IMR-90 (cell line): ENCODE measurements at regions not wholly inside any gene's neighbourhood (a gene's known extent, or its start where the extent isn't known, plus 50 kb on each side); places are given as distances from the start of the nearest gene placed in this dataset.
"Not testable (repeated sequence)": the region's sequence is repeated elsewhere in the genome, so short reads cannot be mapped to it uniquely, and the experiment has no call there.

Experiments
- ATAC-seq: fragments of 200-7000 bp; cut with Tn5 transposase; 2 replicates; pipeline ENCODE4 v1.9.1; 2020; ENCODE audit warnings: low read depth, mild to moderate bottlenecking, moderate library complexity
- BruUV-seq: library from RNA; stranded (reverse); fragments of 400-500 nt; replicated peaks from 2 replicates; lab custom pipeline; 2021; lab: Mats Ljungman, UMichigan
- CTCF ChIA-PET: fragments of 300-600 bp; formaldehyde crosslinking; extraction: SDS; loops from one replicate; lab custom pipeline; 2021; ENCODE audit warnings: antibody characterized with exemption; lab: Yijun Ruan, JAX
- POLR2A ChIA-PET: fragments of 300-600 bp; sonication (Branson Sonifier 250); formaldehyde crosslinking; loops from one replicate; lab custom pipeline; 2022; ENCODE audit warnings: antibody characterized with exemption; ENCODE audit not compliant: unreplicated experiment; lab: Charles Lee
- DNase-seq: peaks from one replicate; pipeline ENCODE4 v3.0.0; 2013
- H2AFZ ChIP-seq: replicated peaks from 2 replicates; pipeline ENCODE3; 2013; ENCODE audit warnings: low read length, mild to moderate bottlenecking; ENCODE audit not compliant: poor library complexity
- H2AK5ac ChIP-seq: 2 replicates; pipeline ENCODE4 v1.6.1; 2013; ENCODE audit warnings: low read depth, low read length, inconsistent platforms
- H2AK9ac ChIP-seq: replicated peaks from 2 replicates; pipeline ENCODE3; 2013; ENCODE audit warnings: mild to moderate bottlenecking, low read depth, low read length, moderate library complexity; ENCODE audit not compliant: poor library complexity
- H2BK120ac ChIP-seq: 2 replicates; pipeline ENCODE4 v1.6.1; 2013; ENCODE audit warnings: low read depth, low read length, inconsistent platforms
- H2BK15ac ChIP-seq: 3 replicates; pipeline ENCODE4 v1.6.1; 2013; ENCODE audit warnings: low read depth, low read length, inconsistent platforms
- H2BK20ac ChIP-seq: 2 replicates; pipeline ENCODE4 v1.6.1; 2013; ENCODE audit warnings: low read depth, mild to moderate bottlenecking, inconsistent platforms, low read length, moderate library complexity
- H2BK5ac ChIP-seq: 2 replicates; pipeline ENCODE4 v1.6.1; 2013; ENCODE audit warnings: mild to moderate bottlenecking, low read depth, low read length, inconsistent platforms; ENCODE audit not compliant: poor library complexity, severe bottlenecking
- H3K14ac ChIP-seq: replicated peaks from 2 replicates; pipeline ENCODE4 v1.6.1; 2013; ENCODE audit warnings: low read depth, low read length, inconsistent platforms
- H3K18ac ChIP-seq: 2 replicates; pipeline ENCODE4 v1.6.1; 2013; ENCODE audit warnings: low read depth, low read length, control low read depth
- H3K23ac ChIP-seq: 2 replicates; pipeline ENCODE4 v1.6.1; 2013; ENCODE audit warnings: low read depth, low read length, inconsistent platforms
- H3K27ac ChIP-seq: 2 replicates; pipeline ENCODE4 v1.5.1; 2013; ENCODE audit warnings: mild to moderate bottlenecking, control low read depth, low read length; ENCODE audit not compliant: insufficient read depth
- H3K27me3 ChIP-seq: 2 replicates; pipeline ENCODE4 v1.6.1; 2013; ENCODE audit warnings: low read length; ENCODE audit not compliant: control insufficient read depth, insufficient read depth
- H3K36me3 ChIP-seq: 2 replicates; pipeline ENCODE4 v1.6.1; 2013; ENCODE audit warnings: low read length, mixed read lengths; ENCODE audit not compliant: control insufficient read depth, insufficient read depth
- H3K4ac ChIP-seq: 2 replicates; pipeline ENCODE4 v1.6.1; 2013; ENCODE audit warnings: low read depth, low read length, inconsistent platforms
- H3K4me1 ChIP-seq: 2 replicates; pipeline ENCODE4 v1.6.1; 2013; ENCODE audit warnings: low read length, mixed read lengths; ENCODE audit not compliant: control insufficient read depth, insufficient read depth
- H3K4me2 ChIP-seq: 2 replicates; pipeline ENCODE4 v1.6.1; 2013; ENCODE audit warnings: low read depth, mild to moderate bottlenecking, control low read depth, low read length, moderate library complexity
- H3K4me3 ChIP-seq: 2 replicates; pipeline ENCODE4 v1.5.1; 2013; ENCODE audit warnings: low read depth, mild to moderate bottlenecking, control low read depth, low read length, moderate library complexity; ENCODE audit not compliant: insufficient read depth
- H3K56ac ChIP-seq: 2 replicates; pipeline ENCODE4 v1.6.1; 2013; ENCODE audit warnings: low read length, inconsistent platforms; ENCODE audit not compliant: insufficient read depth; ENCODE audit errors: extremely low read depth
- H3K79me1 ChIP-seq, 2 experiments: 2 replicates each; pipeline ENCODE4 v1.6.1; 2013; ENCODE audit warnings: low read length in 2 of 2, inconsistent platforms in 1 of 2, low read depth in 1 of 2
- H3K9ac ChIP-seq: 2 replicates; pipeline ENCODE4 v1.6.1; 2013; ENCODE audit warnings: low read depth, low read length, control low read depth
- H3K9me1 ChIP-seq: 2 replicates; pipeline ENCODE4 v1.6.1; 2013; ENCODE audit warnings: low read length, inconsistent platforms; ENCODE audit not compliant: insufficient read depth
- H3K9me3 ChIP-seq: 2 replicates; pipeline ENCODE4 v1.6.1; 2013; ENCODE audit warnings: low read length; ENCODE audit not compliant: control insufficient read depth, insufficient read depth
- H4K20me1 ChIP-seq: 2 replicates; pipeline ENCODE4 v1.6.1; 2013; ENCODE audit warnings: low read length, inconsistent platforms; ENCODE audit not compliant: insufficient read depth
- H4K5ac ChIP-seq: 2 replicates; pipeline ENCODE4 v1.6.1; 2013; ENCODE audit warnings: mild to moderate bottlenecking, low read depth, low read length, control low read depth
- H4K8ac ChIP-seq, 2 experiments: 2 replicates each; pipeline ENCODE4 v1.6.1; 2013; ENCODE audit warnings: low read depth in 2 of 2, low read length in 2 of 2, control low read depth in 1 of 2, inconsistent platforms in 1 of 2
- H4K91ac ChIP-seq: 2 replicates; pipeline ENCODE4 v1.6.1; 2013; ENCODE audit warnings: low read depth, low read length, inconsistent platforms; ENCODE audit not compliant: insufficient read depth
- WGBS, 2 experiments: methylation state at CpG; one replicate each; pipeline versions ENCODE4 v1.1.5 to v1.1.7; 2013; ENCODE audit warnings: missing lambda C conversion rate in 2 of 2; ENCODE audit not compliant: insufficient read length in 1 of 2; ENCODE audit errors: extremely low coverage in 2 of 2; 5-methylcytosine and 5-hydroxymethylcytosine counted together
- dilution Hi-C: fragments of 300-500 bp; cut with HindIII; formaldehyde crosslinking; loops from one replicate; pipeline ENCODE4 v1.14.3; 2018; ENCODE audit warnings: low sequenced_read_pairs; ENCODE audit not compliant: unreplicated experiment
- in situ Hi-C: fragments of 300-500 bp; cut with MboI; formaldehyde crosslinking; loops from 3 replicates; pipeline ENCODE4 v1.14.3; 2019; ENCODE audit warnings: low sequenced_read_pairs, inconsistent platforms, mixed read lengths
- intact Hi-C: fragments of 100-400 bp; cut with micrococcal nuclease; formaldehyde crosslinking; loops from 2 replicates; pipeline ENCODE4 v1.10.0; 2022

DNA sequence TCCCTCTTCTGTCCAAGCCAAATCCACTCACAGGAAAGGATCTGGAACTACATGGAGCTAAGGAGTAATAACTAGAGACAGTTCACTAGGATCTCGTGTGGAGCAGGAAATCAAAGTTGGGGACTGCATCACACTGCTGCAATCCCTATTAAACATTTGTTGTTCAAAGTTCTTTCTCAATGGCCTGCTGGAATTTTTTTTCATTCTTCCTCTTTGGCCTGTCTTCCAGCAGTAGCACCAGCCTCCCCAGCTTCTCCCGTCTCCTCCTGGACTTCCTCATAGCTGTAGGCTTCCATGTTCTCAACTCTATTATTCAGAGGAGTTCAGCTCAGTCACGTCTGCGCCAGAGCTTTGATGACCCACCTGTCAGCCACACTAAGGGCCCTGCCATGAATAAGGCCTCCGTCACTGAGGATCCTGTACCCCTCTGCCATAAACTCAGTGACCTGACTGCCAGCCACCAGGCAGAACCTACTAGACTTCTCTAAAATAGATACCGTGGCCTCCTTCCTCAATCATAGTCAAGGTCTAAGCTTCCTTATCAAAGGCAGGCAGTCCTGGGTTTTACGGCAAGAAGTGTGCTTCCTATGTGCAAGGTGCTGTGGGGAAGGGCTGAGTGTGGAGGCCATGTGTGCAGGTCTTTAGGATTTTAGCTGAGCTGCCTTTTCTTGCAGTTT, 60.9 kb upstream of the PLGLB2 start:
- H3K18ac ChIP-seq, H4K20me1 ChIP-seq, CTCF ChIA-PET, H3K27ac ChIP-seq, intact Hi-C loops, POLR2A ChIA-PET, H3K79me1 ChIP-seq, H2AK5ac ChIP-seq, H3K9me3 ChIP-seq, H2BK15ac ChIP-seq, H2BK5ac ChIP-seq, H2AFZ ChIP-seq, H4K8ac ChIP-seq, H3K4me3 ChIP-seq, H3K14ac ChIP-seq, H3K27me3 ChIP-seq, H3K4me1 ChIP-seq, H3K36me3 ChIP-seq, H3K56ac ChIP-seq, H3K9me1 ChIP-seq, H2BK120ac ChIP-seq, DNase-seq, H3K9ac ChIP-seq, H3K23ac ChIP-seq, H2BK20ac ChIP-seq, H2AK9ac ChIP-seq, H4K5ac ChIP-seq, BruUV-seq, in situ Hi-C loops, H3K4me2 ChIP-seq, H3K4ac ChIP-seq, H4K91ac ChIP-seq, dilution Hi-C loops: not testable (repeated sequence)
- peak; percentile 7 for ATAC-seq
- no CpG with 5 or more reads among the region's 7 CpGs for WGBS, 2 experiments

DNA sequence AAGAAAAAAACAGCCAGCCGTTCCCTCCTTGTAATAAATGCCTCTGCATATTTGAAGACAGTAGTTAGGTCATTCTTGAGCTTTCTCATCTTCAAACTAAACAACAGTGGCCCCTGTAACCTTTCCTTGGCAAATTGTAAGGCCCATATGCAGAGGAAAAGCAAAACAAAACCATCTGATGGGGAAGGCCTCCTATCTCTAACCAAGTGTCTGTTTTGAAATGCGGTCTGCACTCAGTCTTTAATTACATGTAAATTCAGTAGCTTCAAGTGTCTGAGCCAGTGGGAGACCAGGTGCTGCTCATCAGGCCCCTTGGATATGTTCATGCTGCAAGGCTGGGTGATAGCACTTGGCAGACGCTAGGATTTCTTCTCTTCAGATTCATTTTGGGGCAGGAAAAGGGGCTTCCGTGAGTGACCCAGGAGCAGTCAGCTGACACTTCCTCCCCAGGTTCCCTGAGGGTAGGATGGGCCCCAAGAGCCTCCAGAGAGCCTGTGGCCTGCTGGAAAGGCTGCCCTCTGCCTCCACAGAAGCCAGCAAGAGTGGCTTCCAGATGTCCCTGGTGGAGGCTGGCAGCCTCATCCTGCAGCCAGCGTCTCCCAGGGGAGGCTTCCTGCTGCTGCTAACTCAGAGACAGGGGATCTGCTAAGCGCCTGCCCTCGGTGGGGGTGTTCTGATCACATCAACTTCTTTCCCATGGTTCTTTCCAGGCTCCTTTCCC, 60.2 kb upstream of the PLGLB2 start:
- H2BK120ac ChIP-seq, H3K4me2 ChIP-seq, H3K56ac ChIP-seq, H2BK15ac ChIP-seq, BruUV-seq, H4K5ac ChIP-seq, H3K4me3 ChIP-seq, dilution Hi-C loops, H2BK20ac ChIP-seq, H2AK9ac ChIP-seq, H3K9me1 ChIP-seq, H4K91ac ChIP-seq, H3K9me3 ChIP-seq, H3K9ac ChIP-seq, H2AFZ ChIP-seq, POLR2A ChIA-PET, H3K23ac ChIP-seq, H3K79me1 ChIP-seq, H4K8ac ChIP-seq, CTCF ChIA-PET, H3K36me3 ChIP-seq, in situ Hi-C loops, H3K18ac ChIP-seq, H3K4ac ChIP-seq, H4K20me1 ChIP-seq, H3K14ac ChIP-seq, H3K4me1 ChIP-seq, H2BK5ac ChIP-seq, H3K27me3 ChIP-seq, intact Hi-C loops, H2AK5ac ChIP-seq: not testable (repeated sequence)
- ATAC-seq (peak; percentile 86), DNase-seq (peak; percentile 91)
- H3K27ac ChIP-seq, result peak overlapping the region; percentile 37; the same call in 1 of the 2 replicates
- WGBS, 2 experiments, result no CpG with 5 or more reads among the region's 7 CpGs
